AG04449 (cell line): ENCODE measurements at regions not wholly inside any gene's neighbourhood (a gene's known extent, or its start where the extent isn't known, plus 50 kb on each side); places are given as distances from the start of the nearest gene placed in this dataset.

Source experiments
- CTCF ChIA-PET: fragments of 350-600 bp; formaldehyde crosslinking; extraction: SDS; loops from one replicate; lab custom pipeline; 2021; ENCODE audit warnings: antibody characterized with exemption; lab: Yijun Ruan, JAX
- POLR2A ChIA-PET: fragments of 400-600, 350-600 bp; formaldehyde crosslinking; extraction: SDS; loops from one replicate; lab custom pipeline; 2020; ENCODE audit warnings: antibody characterized with exemption, inconsistent platforms; lab: Yijun Ruan, JAX
- DNase-seq: peaks from one replicate; pipeline ENCODE4 v3.0.0-alpha.2; 2010; ENCODE audit warnings: low read depth, low spot score
- H3K4me3 ChIP-seq: 2 replicates; pipeline ENCODE4 v1.5.1; 2011; ENCODE audit warnings: low read depth, mild to moderate bottlenecking, control low read depth, low read length
- TF ChIP-seq, protein P1 (sequence below): IDR thresholded peaks from one replicate; pipeline ENCODE4 v1.5.1; 2011; ENCODE audit warnings: mild to moderate bottlenecking, moderate library complexity, low read length, control low read depth, inconsistent platforms; ENCODE audit not compliant: insufficient read depth; ENCODE audit errors: missing control alignments

DNA sequence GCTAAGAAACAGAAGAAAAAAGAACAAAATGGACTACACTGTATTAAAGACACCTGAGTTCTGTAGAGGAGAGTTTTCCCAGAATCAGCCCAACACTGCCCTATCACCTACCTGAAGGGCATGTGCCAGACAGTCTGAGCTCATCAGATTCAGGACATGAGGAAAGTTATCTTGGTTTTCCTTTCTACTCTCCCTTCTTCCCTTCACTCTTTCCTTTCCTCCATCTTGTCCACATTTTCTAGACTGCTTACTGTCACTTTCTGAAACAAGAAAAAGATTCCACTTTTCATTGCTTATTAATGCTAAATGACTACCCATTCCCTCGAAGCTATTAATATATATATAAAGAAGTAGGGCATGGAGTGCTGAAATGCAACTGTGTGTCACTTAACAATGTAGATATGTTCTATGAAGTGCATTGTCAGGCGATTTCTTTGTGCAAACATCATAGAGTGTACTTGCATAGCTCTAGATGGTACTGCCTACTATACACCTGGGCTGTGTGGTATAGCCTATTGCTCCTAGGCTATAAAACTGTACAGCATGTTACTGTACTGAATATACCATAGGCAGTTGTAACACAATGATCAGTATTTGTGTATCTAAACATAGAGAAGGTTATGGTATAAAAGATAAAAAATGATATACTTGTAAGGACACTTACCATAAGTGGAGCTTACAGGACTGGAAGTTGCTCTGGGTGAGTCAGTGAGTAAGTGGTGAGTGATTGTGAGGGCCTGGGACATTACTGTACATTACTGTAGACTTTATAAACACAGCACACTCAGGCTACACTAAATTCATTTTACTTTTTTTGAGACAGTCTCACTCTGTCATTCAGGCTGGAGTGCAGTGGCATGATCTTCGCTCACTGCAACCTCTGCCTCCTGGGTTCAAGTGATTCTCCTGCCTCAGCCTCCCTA, 145.5 kb upstream of the ITGA6 start:
- DNase-seq = peak; percentile 67
- H3K4me3 ChIP-seq = no peak overlapping the region
- CTCF ChIA-PET = interaction anchor here (0.8 to 7.9 kb wide), 6 partner anchors 7 to 181 kb away, joined by 3 to 66 read pairs (median 3); no protein-coding TSS in a partner anchor
- POLR2A ChIA-PET = interaction anchor here (0.8 to 1.5 kb wide), 2 partner anchors 28 to 50 kb away, joined by 4 to 7 read pairs; no protein-coding TSS in a partner anchor
- TF ChIP-seq, protein P1, sequence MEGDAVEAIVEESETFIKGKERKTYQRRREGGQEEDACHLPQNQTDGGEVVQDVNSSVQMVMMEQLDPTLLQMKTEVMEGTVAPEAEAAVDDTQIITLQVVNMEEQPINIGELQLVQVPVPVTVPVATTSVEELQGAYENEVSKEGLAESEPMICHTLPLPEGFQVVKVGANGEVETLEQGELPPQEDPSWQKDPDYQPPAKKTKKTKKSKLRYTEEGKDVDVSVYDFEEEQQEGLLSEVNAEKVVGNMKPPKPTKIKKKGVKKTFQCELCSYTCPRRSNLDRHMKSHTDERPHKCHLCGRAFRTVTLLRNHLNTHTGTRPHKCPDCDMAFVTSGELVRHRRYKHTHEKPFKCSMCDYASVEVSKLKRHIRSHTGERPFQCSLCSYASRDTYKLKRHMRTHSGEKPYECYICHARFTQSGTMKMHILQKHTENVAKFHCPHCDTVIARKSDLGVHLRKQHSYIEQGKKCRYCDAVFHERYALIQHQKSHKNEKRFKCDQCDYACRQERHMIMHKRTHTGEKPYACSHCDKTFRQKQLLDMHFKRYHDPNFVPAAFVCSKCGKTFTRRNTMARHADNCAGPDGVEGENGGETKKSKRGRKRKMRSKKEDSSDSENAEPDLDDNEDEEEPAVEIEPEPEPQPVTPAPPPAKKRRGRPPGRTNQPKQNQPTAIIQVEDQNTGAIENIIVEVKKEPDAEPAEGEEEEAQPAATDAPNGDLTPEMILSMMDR = no peak

DNA sequence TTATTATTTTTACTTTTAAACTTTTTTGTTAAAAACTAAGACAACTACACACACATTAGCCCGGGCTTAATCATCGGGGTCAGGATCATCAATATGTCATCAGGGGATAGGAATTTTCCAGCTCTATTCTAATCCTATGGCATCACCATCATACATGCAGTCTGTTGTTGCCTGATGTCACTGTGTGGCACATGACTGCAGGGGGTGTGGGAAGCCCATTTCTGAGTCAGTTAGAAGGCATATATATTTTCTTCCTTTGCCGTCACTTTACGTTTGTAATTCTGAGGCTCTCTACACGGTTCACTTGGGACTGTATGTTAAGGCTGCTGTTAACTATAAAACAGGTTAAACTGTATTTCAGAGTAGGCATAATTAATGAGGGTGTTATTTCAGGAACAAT, 144.4 kb upstream of the ITGA6 start:
- CTCF ChIA-PET = interaction anchor here (1.0 to 7.9 kb wide), 5 partner anchors 8 to 180 kb away, joined by 3 to 66 read pairs (median 3); no protein-coding TSS in a partner anchor
- H3K4me3 ChIP-seq = no peak overlapping the region
- TF ChIP-seq, protein P1 = no peak
- POLR2A ChIA-PET = interaction anchor here (0.8 to 1.5 kb wide), 3 partner anchors 30 to 111 kb away, joined by 3 to 7 read pairs (median 4); no protein-coding TSS in a partner anchor
- peak; percentile 85 for DNase-seq

DNA sequence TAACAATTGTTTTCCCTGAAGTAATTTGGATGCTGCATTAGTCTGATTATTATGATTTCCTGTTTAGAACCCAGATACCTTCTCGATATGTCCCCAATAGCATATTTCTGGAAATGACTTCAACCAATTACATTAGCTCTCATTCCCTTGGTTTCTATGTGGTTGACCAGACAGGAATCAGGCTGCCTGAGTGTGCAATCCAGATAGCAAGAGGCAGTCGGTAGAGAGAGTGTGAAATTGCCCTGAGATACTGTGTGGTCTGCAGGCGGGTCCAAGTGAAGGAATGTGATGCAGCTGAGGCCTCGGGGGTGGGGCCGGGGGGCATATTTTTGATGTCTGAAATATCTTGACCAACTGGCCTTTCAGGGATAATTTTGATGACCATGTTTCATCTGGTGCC, 143.9 kb upstream of the ITGA6 start:
- no peak overlapping the region for H3K4me3 ChIP-seq
- TF ChIP-seq, protein P1 = no peak
- POLR2A ChIA-PET = interaction anchor here (0.8 kb wide), 1 partner anchor 111 kb away, joined by 3 read pairs; no protein-coding TSS in a partner anchor
- CTCF ChIA-PET = interaction anchor here (1.0 to 7.9 kb wide), 4 partner anchors 9 to 180 kb away, joined by 3 to 66 read pairs (median 4); no protein-coding TSS in a partner anchor
- DNase-seq = peak; percentile 12

DNA sequence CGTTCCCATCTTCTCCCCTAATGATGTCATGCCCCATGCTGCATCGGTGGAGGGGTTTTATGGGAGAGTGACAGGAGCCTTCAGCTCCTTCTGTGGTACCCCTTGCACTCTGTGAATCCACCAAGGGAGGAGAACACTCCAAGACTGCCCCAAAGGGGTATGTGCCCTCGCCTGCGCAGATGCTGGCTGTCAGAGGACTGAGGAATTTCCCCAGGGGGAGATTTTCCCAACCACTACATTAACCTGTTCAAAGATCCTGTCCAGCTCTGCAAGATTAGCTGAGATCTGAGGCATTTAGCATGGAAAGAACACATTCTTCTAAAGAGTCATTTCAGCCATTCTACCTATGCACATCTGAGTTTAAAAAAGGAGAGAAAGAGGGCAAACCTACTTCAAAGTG, 143.2 kb upstream of the ITGA6 start:
- ChIA-PET POLR2A (no interaction called here), CTCF (interaction anchor here (1.0 to 7.9 kb wide), 4 partner anchors 41 to 179 kb away, joined by 3 to 66 read pairs (median 4); no protein-coding TSS in a partner anchor)
- H3K4me3 ChIP-seq = no peak overlapping the region
- DNase-seq = no peak
- TF ChIP-seq, protein P1 = no peak

DNA sequence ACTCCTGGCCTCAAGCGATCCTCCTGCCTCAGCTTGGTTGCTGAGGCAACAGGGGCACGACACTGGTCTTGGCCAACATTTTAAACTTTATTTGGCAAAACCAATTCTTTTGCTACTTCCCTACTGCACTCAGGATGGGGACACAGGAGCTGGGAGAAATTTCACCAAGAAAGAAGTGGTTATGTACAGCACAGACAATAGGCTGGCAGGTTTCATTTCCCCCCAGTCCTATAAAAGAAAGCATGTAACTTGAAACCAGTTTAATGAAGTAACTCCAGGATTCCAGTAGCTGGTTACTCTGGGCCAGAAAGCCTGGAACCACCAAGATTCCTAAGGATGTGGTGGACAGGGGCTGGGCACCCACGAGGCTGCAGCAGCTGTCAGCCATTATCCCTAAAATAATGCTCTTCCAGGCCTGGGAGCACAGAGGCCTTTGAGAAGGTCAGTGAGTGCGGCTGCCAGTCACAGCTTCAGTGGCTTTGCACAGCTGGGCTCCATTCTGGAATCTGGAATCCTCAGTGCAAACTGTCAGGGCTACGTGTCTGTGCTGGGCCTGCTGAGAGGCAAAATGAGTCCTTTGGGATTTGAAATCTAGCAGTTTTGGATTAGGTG, 142.3 kb upstream of the ITGA6 start:
- peak; percentile 59 for DNase-seq
- TF ChIP-seq, protein P1 = no peak
- POLR2A ChIA-PET = no interaction called here
- CTCF ChIA-PET = interaction anchor here (1.0 to 7.9 kb wide), 4 partner anchors 40 to 178 kb away, joined by 3 to 66 read pairs (median 4); no protein-coding TSS in a partner anchor
- H3K4me3 ChIP-seq = no peak overlapping the region
